ENCODE measurements at regions not wholly inside any gene's neighbourhood (a gene's known extent, or its start where the extent isn't known, plus 50 kb on each side); places are given as distances from the start of the nearest gene placed in this dataset.

GRCh38 chr18:72154926-72155325, 389.2 kb downstream of the CBLN2 start:
- no peak for TF ChIP-seq POLR2A (IDR thresholded peaks at IDR 0.05)
- no peak for TF ChIP-seq CTCF (IDR thresholded peaks at IDR 0.05 in 4 of 5, conservative IDR thresholded peaks at IDR 0.05 in 1 of 5)
